ENCODE measurements at regions not wholly inside any gene's neighbourhood (a gene's known extent, or its start where the extent isn't known, plus 50 kb on each side); places are given as distances from the start of the nearest gene placed in this dataset.
"Not testable (repeated sequence)": the region's sequence is repeated elsewhere in the genome, so short reads cannot be mapped to it uniquely, and the experiment has no call there.

GRCh38 chr1:25171013-25171412 is 61.3 kb downstream of the SYF2 start:
- H3K4me3 ChIP-seq (ENCODE audit: low read length); DNase-seq (ENCODE audit: low read depth): not testable (repeated sequence)

GRCh38 chr1:25170439-25170838 is 61.9 kb downstream of the SYF2 start:
- TF ChIP-seq CTCF (IDR thresholded peaks at IDR 0.05; ENCODE audit: insufficient read depth, low read depth, low read length, missing control alignments), result no peak
- H3K4me3 ChIP-seq (ENCODE audit: low read length), result no peak overlapping the region
- no peak for DNase-seq (ENCODE audit: low read depth)

GRCh38 chr1:25169610-25170009 is 62.7 kb downstream of the SYF2 start:
- H3K4me3 ChIP-seq (ENCODE audit: low read length), result no peak overlapping the region
- no peak for TF ChIP-seq CTCF (IDR thresholded peaks at IDR 0.05; ENCODE audit: insufficient read depth, low read depth, low read length, missing control alignments)
- DNase-seq (ENCODE audit: low read depth), result no peak

- TF ChIP-seq CTCF (IDR thresholded peaks at IDR 0.05; ENCODE audit: insufficient read depth, low read depth, low read length, missing control alignments), result no peak
- no peak for DNase-seq (ENCODE audit: low read depth)
- no peak overlapping the region for H3K4me3 ChIP-seq (ENCODE audit: low read length)
These were observed 63.1 kb downstream of the SYF2 start for GRCh38 chr1:25169168-25169567.

GRCh38 chr1:25168193-25169071 is 63.9 kb downstream of the SYF2 start:
- no peak for TF ChIP-seq CTCF (IDR thresholded peaks at IDR 0.05; ENCODE audit: insufficient read depth, low read depth, low read length, missing control alignments)
- no peak overlapping the region for H3K4me3 ChIP-seq (ENCODE audit: low read length)
- DNase-seq (ENCODE audit: low read depth), result no peak

- no peak overlapping the region for H3K4me3 ChIP-seq (ENCODE audit: low read length)
- DNase-seq (ENCODE audit: low read depth), result no peak
- TF ChIP-seq CTCF (IDR thresholded peaks at IDR 0.05; ENCODE audit: insufficient read depth, low read depth, low read length, missing control alignments), result no peak
These were observed 64.8 kb downstream of the SYF2 start for GRCh38 chr1:25167269-25168192.

- DNase-seq (ENCODE audit: low read depth), result no peak
- H3K4me3 ChIP-seq (ENCODE audit: low read length), result no peak overlapping the region
- TF ChIP-seq CTCF (IDR thresholded peaks at IDR 0.05; ENCODE audit: insufficient read depth, low read depth, low read length, missing control alignments), result no peak
These were observed 65.5 kb downstream of the SYF2 start for GRCh38 chr1:25166847-25167246.
